Activated naive CD8-positive, alpha-beta T cell (primary cell): ENCODE measurements at regions not wholly inside any gene's neighbourhood (a gene's known extent, or its start where the extent isn't known, plus 50 kb on each side); places are given as distances from the start of the nearest gene placed in this dataset.

Experiments
- H3K27ac Mint-ChIP-seq: one replicate; pipeline ENCODE4 v1.8.0; 2021; ENCODE audit warnings: mixed read lengths
- H3K27me3 Mint-ChIP-seq: one replicate; pipeline ENCODE4 v1.8.0; 2021; ENCODE audit warnings: mixed read lengths
- H3K36me3 Mint-ChIP-seq: one replicate; pipeline ENCODE4 v1.8.0; 2021; ENCODE audit warnings: mixed read lengths
- H3K4me1 Mint-ChIP-seq: one replicate; pipeline ENCODE4 v1.8.0; 2021; ENCODE audit warnings: low read depth, mixed read lengths
- H3K4me3 Mint-ChIP-seq: one replicate; pipeline ENCODE4 v1.8.0; 2021; ENCODE audit warnings: mild to moderate bottlenecking, mixed read lengths
- H3K9me3 Mint-ChIP-seq: one replicate; pipeline ENCODE4 v1.8.0; 2021; ENCODE audit warnings: low read depth, mixed read lengths

GRCh38 chr3:141418751-141419150, 50.4 kb downstream of the ZBTB38 start:
- peaks cover 16% of the 10 kb centered on the region for H3K36me3 Mint-ChIP-seq
- H3K4me1 Mint-ChIP-seq = peaks cover 50% of the 10 kb centered on the region
- H3K27ac Mint-ChIP-seq = no peak overlapping the region
- no peaks in the 10 kb centered on the region for H3K27me3 Mint-ChIP-seq
- H3K9me3 Mint-ChIP-seq = no peaks in the 10 kb centered on the region
- no peak overlapping the region for H3K4me3 Mint-ChIP-seq

- no peak overlapping the region for H3K27ac Mint-ChIP-seq
- H3K27me3 Mint-ChIP-seq = no peaks in the 10 kb centered on the region
- no peak overlapping the region for H3K4me3 Mint-ChIP-seq
- H3K36me3 Mint-ChIP-seq = peaks cover 16% of the 10 kb centered on the region
- no peaks in the 10 kb centered on the region for H3K9me3 Mint-ChIP-seq
- H3K4me1 Mint-ChIP-seq = peaks cover 38% of the 10 kb centered on the region
Observed at GRCh38 chr3:141419946-141420345, 51.6 kb downstream of the ZBTB38 start.

GRCh38 chr3:141421186-141421585, 52.9 kb downstream of the ZBTB38 start:
- Mint-ChIP-seq H3K36me3 (peaks cover 15% of the 10 kb centered on the region), H3K27ac (no peak overlapping the region), H3K27me3 (no peaks in the 10 kb centered on the region), H3K9me3 (no peaks in the 10 kb centered on the region), H3K4me3 (no peak overlapping the region), H3K4me1 (peaks cover 39% of the 10 kb centered on the region)

- Mint-ChIP-seq H3K27ac (no peak overlapping the region), H3K9me3 (no peaks in the 10 kb centered on the region), H3K27me3 (no peaks in the 10 kb centered on the region), H3K4me1 (peaks cover 38% of the 10 kb centered on the region), H3K4me3 (no peak overlapping the region), H3K36me3 (peaks cover 12% of the 10 kb centered on the region)
Observed at GRCh38 chr3:141421639-141422319, 53.5 kb downstream of the ZBTB38 start.

- no peaks in the 10 kb centered on the region for H3K27me3 Mint-ChIP-seq
- peaks cover 34% of the 10 kb centered on the region for H3K4me1 Mint-ChIP-seq
- no peak overlapping the region for H3K27ac Mint-ChIP-seq
- no peaks in the 10 kb centered on the region for H3K9me3 Mint-ChIP-seq
- no peak overlapping the region for H3K4me3 Mint-ChIP-seq
- H3K36me3 Mint-ChIP-seq = peaks cover 8% of the 10 kb centered on the region
Observed at GRCh38 chr3:141422961-141423582, 54.8 kb downstream of the ZBTB38 start.

GRCh38 chr3:141425523-141426233, 57.4 kb downstream of the ZBTB38 start:
- Mint-ChIP-seq H3K4me1 (peaks cover 22% of the 10 kb centered on the region), H3K27me3 (no peaks in the 10 kb centered on the region), H3K27ac (no peak overlapping the region), H3K36me3 (peaks cover 5% of the 10 kb centered on the region), H3K4me3 (no peak overlapping the region), H3K9me3 (no peaks in the 10 kb centered on the region)

- Mint-ChIP-seq H3K27me3 (no peaks in the 10 kb centered on the region), H3K4me3 (no peak overlapping the region), H3K27ac (no peak overlapping the region), H3K4me1 (peaks cover 20% of the 10 kb centered on the region), H3K9me3 (no peaks in the 10 kb centered on the region), H3K36me3 (peaks cover 5% of the 10 kb centered on the region)
Observed at GRCh38 chr3:141426404-141427034, 58.2 kb downstream of the ZBTB38 start.

- H3K4me1 Mint-ChIP-seq = peaks cover 21% of the 10 kb centered on the region
Observed at GRCh38 chr3:141427764-141428163, 59.1 kb upstream of the RASA2 start.

GRCh38 chr3:141429371-141430035, 57.3 kb upstream of the RASA2 start:
- Mint-ChIP-seq H3K4me1 (peaks cover 23% of the 10 kb centered on the region), H3K27ac (peak overlapping the region; percentile 8), H3K9me3 (no peaks in the 10 kb centered on the region), H3K36me3 (peaks cover 5% of the 10 kb centered on the region), H3K4me3 (no peak overlapping the region), H3K27me3 (no peaks in the 10 kb centered on the region)

More at GRCh38 chr3:141427764-141428163, 59.1 kb upstream of the RASA2 start:
- Mint-ChIP-seq H3K36me3 (peaks cover 8% of the 10 kb centered on the region), H3K4me3 (no peak overlapping the region), H3K27me3 (no peaks in the 10 kb centered on the region), H3K9me3 (no peaks in the 10 kb centered on the region), H3K27ac (no peak overlapping the region)

GRCh38 chr3:141430316-141430715, 56.5 kb upstream of the RASA2 start:
- Mint-ChIP-seq H3K36me3 (peaks cover 5% of the 10 kb centered on the region), H3K27me3 (no peaks in the 10 kb centered on the region), H3K4me1 (peaks cover 21% of the 10 kb centered on the region), H3K9me3 (no peaks in the 10 kb centered on the region), H3K4me3 (no peak overlapping the region), H3K27ac (no peak overlapping the region)

GRCh38 chr3:141431411-141432378, 55.1 kb upstream of the RASA2 start:
- Mint-ChIP-seq H3K36me3 (peaks cover 5% of the 10 kb centered on the region), H3K27ac (no peak overlapping the region), H3K9me3 (no peaks in the 10 kb centered on the region), H3K27me3 (no peaks in the 10 kb centered on the region), H3K4me3 (no peak overlapping the region), H3K4me1 (peaks cover 13% of the 10 kb centered on the region)

GRCh38 chr3:141432904-141433303, 53.9 kb upstream of the RASA2 start:
- Mint-ChIP-seq H3K27me3 (no peaks in the 10 kb centered on the region), H3K4me1 (peaks cover 16% of the 10 kb centered on the region), H3K4me3 (no peak overlapping the region), H3K9me3 (no peaks in the 10 kb centered on the region), H3K36me3 (peaks cover 5% of the 10 kb centered on the region), H3K27ac (no peak overlapping the region)

- Mint-ChIP-seq H3K36me3 (peaks cover 3% of the 10 kb centered on the region), H3K4me3 (no peak overlapping the region), H3K27ac (no peak overlapping the region), H3K27me3 (no peaks in the 10 kb centered on the region), H3K9me3 (no peaks in the 10 kb centered on the region), H3K4me1 (peaks cover 16% of the 10 kb centered on the region)
Observed at GRCh38 chr3:141434255-141434654, 52.6 kb upstream of the RASA2 start.

- H3K4me1 Mint-ChIP-seq = peaks cover 29% of the 10 kb centered on the region
- no peak overlapping the region for H3K4me3 Mint-ChIP-seq
- H3K27ac Mint-ChIP-seq = peak overlapping the region; percentile 10
- no peaks in the 10 kb centered on the region for H3K9me3 Mint-ChIP-seq
- peaks cover 3% of the 10 kb centered on the region for H3K36me3 Mint-ChIP-seq
- no peaks in the 10 kb centered on the region for H3K27me3 Mint-ChIP-seq
Observed at GRCh38 chr3:141436180-141436579, 50.6 kb upstream of the RASA2 start.
